ENCODE measurements at regions not wholly inside any gene's neighbourhood (a gene's known extent, or its start where the extent isn't known, plus 50 kb on each side); places are given as distances from the start of the nearest gene placed in this dataset.
"Not testable (repeated sequence)": the region's sequence is repeated elsewhere in the genome, so short reads cannot be mapped to it uniquely, and the experiment has no call there.

- H3K4me3 ChIP-seq = no peak overlapping the region
- no peak for TF ChIP-seq CTCF (IDR thresholded peaks at IDR 0.05)
- no peak overlapping the region for H3K27ac ChIP-seq
- DNase-seq (ENCODE audit: low spot score) = no peak
These were observed 241.7 kb downstream of the DSC3 start for GRCh38 chr18:30800800-30801199.

GRCh38 chr18:30792051-30792450, 250.5 kb downstream of the DSC3 start:
- no peak for DNase-seq (ENCODE audit: low spot score)
- Histone ChIP-seq H3K27ac (no peak overlapping the region), H3K4me3 (no peak overlapping the region)
- no peak for TF ChIP-seq CTCF (IDR thresholded peaks at IDR 0.05)

- H3K4me3 ChIP-seq; H3K27ac ChIP-seq; DNase-seq (ENCODE audit: low spot score): not testable (repeated sequence)
These were observed 254.0 kb downstream of the DSC3 start for GRCh38 chr18:30788411-30788991.

DNA sequence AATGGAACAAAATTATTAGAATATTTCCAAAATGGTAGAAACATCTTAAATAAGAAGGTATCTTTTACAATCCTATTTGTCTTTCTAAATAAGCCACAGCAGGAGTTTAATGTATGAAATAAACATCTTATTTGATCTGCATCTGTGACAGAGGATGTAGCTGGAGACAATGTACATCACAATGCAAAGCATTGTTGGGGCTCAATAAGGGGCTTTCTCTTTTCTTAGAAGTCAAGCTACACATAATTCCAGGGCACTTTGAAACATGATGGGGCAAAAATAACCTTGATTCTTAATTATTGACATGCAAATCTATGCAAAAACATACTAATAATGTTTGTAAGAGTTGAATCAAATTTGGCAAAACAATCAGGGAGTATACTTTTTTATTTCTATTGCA, 255.1 kb downstream of the DSC3 start:
- TF ChIP-seq CTCF (IDR thresholded peaks at IDR 0.05) = no peak
- Histone ChIP-seq H3K4me3 (no peak overlapping the region), H3K27ac (no peak overlapping the region)
- no peak for DNase-seq (ENCODE audit: low spot score)

DNA sequence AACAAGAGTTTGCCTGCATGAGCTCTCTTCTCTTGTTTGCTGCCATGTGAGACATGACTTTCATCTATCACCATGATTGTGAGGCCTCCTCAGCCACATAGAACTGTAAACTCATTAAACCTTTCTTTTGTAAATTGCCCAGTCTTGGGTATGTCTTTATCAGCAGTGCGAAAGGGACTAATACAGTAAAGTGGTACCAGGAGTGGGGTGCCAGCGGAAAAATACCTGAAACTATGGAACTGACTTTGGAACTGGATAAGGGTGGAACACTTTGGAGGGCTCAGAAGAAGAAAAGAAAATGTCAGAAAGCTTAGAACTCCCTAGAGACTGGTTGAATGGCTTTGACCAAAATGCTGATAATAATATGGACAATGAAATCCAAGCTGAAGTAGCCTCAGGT, 260.9 kb downstream of the DSC3 start:
- H3K4me3 ChIP-seq = no peak overlapping the region
- TF ChIP-seq CTCF (IDR thresholded peaks at IDR 0.05) = no peak
- no peak overlapping the region for H3K27ac ChIP-seq
- DNase-seq (ENCODE audit: low spot score) = no peak

DNA sequence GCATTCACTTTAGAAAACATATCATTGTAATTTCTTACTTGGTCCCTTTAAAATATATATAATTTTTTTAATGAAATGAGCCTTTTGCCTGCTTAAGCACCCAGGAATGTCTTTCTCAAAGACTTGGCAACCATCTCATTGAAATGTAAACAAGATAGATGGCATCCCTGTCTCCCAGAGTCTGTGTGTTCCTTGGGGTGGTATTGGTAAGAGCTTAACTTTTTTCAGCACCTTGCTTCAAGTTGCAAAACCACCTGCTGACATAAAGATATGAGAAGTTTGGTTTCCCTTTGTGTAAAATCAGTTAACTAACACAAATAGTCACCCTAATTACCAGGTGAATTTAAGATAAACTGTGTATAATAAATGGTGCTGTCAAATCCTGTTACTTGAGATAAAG, 266.9 kb downstream of the DSC3 start:
- DNase-seq (ENCODE audit: low spot score) = no peak
- TF ChIP-seq CTCF (IDR thresholded peaks at IDR 0.05) = no peak

GRCh38 chr18:30772170-30772569, 270.4 kb downstream of the DSC3 start:
- DNase-seq (ENCODE audit: low spot score); H3K27ac ChIP-seq; H3K4me3 ChIP-seq: not testable (repeated sequence)

More for the DNA sequence above, 266.9 kb downstream of the DSC3 start:
- H3K4me3 ChIP-seq = no peak overlapping the region
- no peak overlapping the region for H3K27ac ChIP-seq

- DNase-seq (ENCODE audit: low spot score) = no peak
- no peak overlapping the region for H3K27ac ChIP-seq
- H3K4me3 ChIP-seq = no peak overlapping the region
- TF ChIP-seq CTCF (IDR thresholded peaks at IDR 0.05) = no peak
These were observed 276.5 kb downstream of the DSC3 start for GRCh38 chr18:30766053-30766452.
